GM23248 (cell line): ENCODE measurements at regions not wholly inside any gene's neighbourhood (a gene's known extent, or its start where the extent isn't known, plus 50 kb on each side); places are given as distances from the start of the nearest gene placed in this dataset.

Experiments used
- DNase-seq: peaks from one replicate; pipeline ENCODE4 v3.0.0-alpha.2; 2015
- H2AFZ ChIP-seq: fragments of 200-600 bp; sonication (generic); 2 replicates; pipeline ENCODE4 v1.6.1; 2016; ENCODE audit warnings: antibody characterized with exemption
- H3F3A ChIP-seq: fragments of 200-600 bp; sonication (generic); 2 replicates; pipeline ENCODE4 v1.6.1; 2016; ENCODE audit warnings: mild to moderate bottlenecking, antibody characterized with exemption, mixed run types; ENCODE audit not compliant: insufficient read depth
- H3K27ac ChIP-seq: fragments of 200-600 bp; sonication (generic); 2 replicates; pipeline ENCODE4 v1.5.1; 2016; ENCODE audit warnings: mild to moderate bottlenecking
- H3K27me3 ChIP-seq: fragments of 200-600 bp; sonication (generic); replicated peaks from 2 replicates; pipeline ENCODE4 v1.6.1; 2016; ENCODE audit warnings: mild to moderate bottlenecking; ENCODE audit not compliant: insufficient read depth
- H3K36me3 ChIP-seq: fragments of 200-600 bp; sonication (generic); 2 replicates; pipeline ENCODE4 v1.6.1; 2016; ENCODE audit warnings: low read depth, mild to moderate bottlenecking
- H3K4me1 ChIP-seq: fragments of 200-600 bp; sonication (generic); 2 replicates; pipeline ENCODE4 v1.6.1; 2016; ENCODE audit warnings: mild to moderate bottlenecking; ENCODE audit not compliant: insufficient read depth
- H3K4me2 ChIP-seq: fragments of 200-600 bp; sonication (generic); one replicate; pipeline ENCODE4 v1.6.1; 2016; ENCODE audit warnings: mild to moderate bottlenecking; ENCODE audit not compliant: unreplicated experiment
- H3K4me3 ChIP-seq: fragments of 200-600 bp; sonication (generic); 2 replicates; pipeline ENCODE4 v1.5.1; 2016; ENCODE audit warnings: mild to moderate bottlenecking
- H3K79me2 ChIP-seq: fragments of 200-600 bp; sonication (generic); 2 replicates; pipeline ENCODE4 v1.6.1; 2016; ENCODE audit warnings: mild to moderate bottlenecking; ENCODE audit not compliant: insufficient read depth
- H3K9ac ChIP-seq: fragments of 200-600 bp; sonication (generic); 2 replicates; pipeline ENCODE4 v1.6.1; 2016; ENCODE audit warnings: mild to moderate bottlenecking
- H3K9me2 ChIP-seq: fragments of 200-600 bp; sonication (generic); 2 replicates; pipeline ENCODE4 v1.6.1; 2016; ENCODE audit warnings: mixed run types, mild to moderate bottlenecking, moderate library complexity; ENCODE audit not compliant: insufficient read depth
- H3K9me3 ChIP-seq: fragments of 200-600 bp; sonication (generic); one replicate; pipeline ENCODE4 v1.6.1; 2017; ENCODE audit warnings: low read depth
- H4K20me1 ChIP-seq: fragments of 200-600 bp; sonication (generic); 2 replicates; pipeline ENCODE4 v1.6.0; 2016; ENCODE audit not compliant: insufficient read depth
- EZH2 ChIP-seq: fragments of 200-600 bp; sonication (generic); IDR thresholded peaks from 2 replicates; pipeline ENCODE4 v1.6.1; 2018; ENCODE audit warnings: antibody characterized with exemption, mild to moderate bottlenecking; ENCODE audit not compliant: insufficient read depth, poor library complexity, severe bottlenecking
- EZH2phosphoT487 ChIP-seq: fragments of 200-600 bp; sonication (generic); IDR thresholded peaks from 2 replicates; pipeline ENCODE4 v1.6.1; 2018; ENCODE audit warnings: antibody characterized with exemption, moderate library complexity, mild to moderate bottlenecking, low read depth; ENCODE audit not compliant: insufficient read depth
- WGBS, 2 experiments: methylation state at CpG; one replicate each; pipeline ENCODE4 v1.1.6; 2015 to 2017; ENCODE audit warnings: low lambda C conversion rate in 2 of 2, low coverage in 1 of 2; ENCODE audit errors: missing lambda C conversion rate in 2 of 2; 5-methylcytosine and 5-hydroxymethylcytosine counted together
- in situ Hi-C: fragments of 300-500 bp; cut with MboI; formaldehyde crosslinking; loops from 2 replicates; pipeline ENCODE4 v1.15.0; 2020

DNA sequence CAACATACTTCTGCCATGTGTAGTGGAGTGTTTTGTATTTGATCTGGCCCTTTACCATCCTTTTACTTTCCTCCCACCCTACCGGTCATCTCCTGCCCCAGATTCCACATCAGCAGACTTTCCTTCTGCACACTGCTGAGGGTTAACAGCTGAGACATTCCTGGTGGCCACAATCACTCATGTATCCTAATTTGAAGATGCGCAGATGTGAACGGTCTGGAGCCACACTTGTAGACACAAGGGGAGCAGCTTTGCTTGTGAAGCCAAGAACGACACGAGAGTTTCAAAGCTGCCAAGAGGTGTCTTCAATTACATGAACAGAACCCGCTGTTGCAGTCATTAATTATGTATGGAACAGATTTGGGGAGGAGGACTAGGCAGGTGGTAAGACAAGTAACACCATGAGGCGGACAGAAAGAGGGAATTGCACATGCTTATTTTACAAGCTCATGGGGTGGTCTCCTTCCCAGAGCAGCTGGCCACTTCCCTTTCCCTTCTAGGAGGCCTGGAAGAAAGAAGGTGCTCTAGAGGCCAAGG lies 260.7 kb upstream of the KLHL29 start:
- in situ Hi-C loops = no loop called here
- H3K4me3 ChIP-seq = no peak overlapping the region
- H3F3A ChIP-seq = no peaks in the 10 kb centered on the region
- H4K20me1 ChIP-seq = no peaks in the 10 kb centered on the region
- H3K9me3 ChIP-seq = no peaks in the 10 kb centered on the region
- H3K79me2 ChIP-seq = no peaks in the 10 kb centered on the region
- H3K9me2 ChIP-seq = no peaks in the 10 kb centered on the region
- H3K9ac ChIP-seq = no peak overlapping the region
- H2AFZ ChIP-seq = no peak overlapping the region
- H3K27me3 ChIP-seq = no peaks in the 10 kb centered on the region
- H3K27ac ChIP-seq = no peak overlapping the region
- DNase-seq = no peak
- 13 to 18% methylated on average over 7 of the region's 7 CpGs for WGBS, 2 experiments
- TF ChIP-seq EZH2phosphoT487 (no peak), EZH2 (no peak)
- no peaks in the 10 kb centered on the region for H3K36me3 ChIP-seq
- H3K4me2 ChIP-seq = no peak overlapping the region
- H3K4me1 ChIP-seq = no peaks in the 10 kb centered on the region

DNA sequence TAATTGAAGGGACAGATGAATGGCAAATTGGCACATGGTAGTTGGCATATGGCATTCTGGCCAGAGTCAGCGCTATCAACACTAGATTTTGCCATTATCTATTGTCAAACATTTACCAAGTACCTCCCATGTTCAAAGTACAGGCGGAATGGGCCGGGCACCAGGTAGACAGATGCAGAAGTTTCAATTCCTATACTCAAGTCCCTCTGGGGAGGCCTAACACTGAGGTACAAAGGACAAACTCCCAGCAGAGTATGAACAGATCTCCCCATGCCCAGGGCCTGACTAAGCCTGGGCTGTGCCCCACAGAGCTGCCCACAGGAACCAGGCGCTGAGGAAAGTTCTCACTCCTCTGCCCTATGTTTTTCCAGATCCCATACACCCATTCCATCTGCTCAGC lies 257.5 kb upstream of the KLHL29 start:
- in situ Hi-C loops = no loop called here
- Histone ChIP-seq H3K4me1 (no peaks in the 10 kb centered on the region), H3K36me3 (no peaks in the 10 kb centered on the region), H2AFZ (no peak overlapping the region), H3K9ac (no peak overlapping the region), H3K4me2 (no peak overlapping the region), H3K9me3 (no peaks in the 10 kb centered on the region), H4K20me1 (no peaks in the 10 kb centered on the region), H3F3A (no peaks in the 10 kb centered on the region), H3K27ac (no peak overlapping the region), H3K79me2 (no peaks in the 10 kb centered on the region), H3K9me2 (no peaks in the 10 kb centered on the region), H3K4me3 (no peak overlapping the region), H3K27me3 (no peaks in the 10 kb centered on the region)
- DNase-seq = no peak
- WGBS, 2 experiments = 42 to 46% methylated on average over 4 of the region's 4 CpGs
- TF ChIP-seq EZH2phosphoT487 (no peak), EZH2 (no peak)

DNA sequence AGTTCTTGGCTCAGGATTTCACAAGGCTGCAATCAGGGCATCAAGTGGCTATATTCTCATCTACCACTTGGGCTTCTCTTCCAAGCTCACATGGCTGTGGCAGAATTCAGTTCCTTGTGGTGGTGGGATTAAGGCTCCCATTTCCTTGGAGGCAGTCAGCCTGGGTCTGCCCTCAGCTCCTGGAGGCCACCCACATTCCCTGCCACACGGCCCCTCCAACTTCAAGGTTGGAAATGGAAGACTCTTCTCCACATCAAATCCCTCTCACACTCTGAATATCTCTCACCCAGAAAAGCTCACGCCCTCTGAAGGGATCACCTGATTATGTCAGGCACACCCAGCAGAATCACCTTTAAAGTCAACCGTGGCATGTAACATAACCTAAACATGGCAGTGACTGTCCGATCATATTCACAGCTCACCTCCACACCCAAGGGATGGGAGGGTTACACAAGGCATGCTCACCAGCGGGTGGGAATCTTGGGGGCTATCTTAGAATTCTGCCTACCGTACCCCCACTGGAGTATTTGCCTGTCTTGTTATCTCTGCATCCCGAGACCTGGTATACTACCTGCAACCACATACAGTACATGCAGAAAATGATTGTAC lies 256.2 kb upstream of the KLHL29 start:
- Histone ChIP-seq H3K4me2 (no peak overlapping the region), H3K79me2 (no peaks in the 10 kb centered on the region), H3F3A (no peaks in the 10 kb centered on the region), H3K9ac (no peak overlapping the region), H3K27ac (no peak overlapping the region), H3K9me2 (no peaks in the 10 kb centered on the region), H3K27me3 (no peaks in the 10 kb centered on the region), H3K4me1 (no peaks in the 10 kb centered on the region), H2AFZ (no peak overlapping the region), H3K36me3 (no peaks in the 10 kb centered on the region), H3K4me3 (no peak overlapping the region), H4K20me1 (no peaks in the 10 kb centered on the region), H3K9me3 (no peaks in the 10 kb centered on the region)
- 30 to 37% methylated on average over 7 of the region's 7 CpGs for WGBS, 2 experiments
- in situ Hi-C loops = no loop called here
- no peak for TF ChIP-seq EZH2
- TF ChIP-seq EZH2phosphoT487 = no peak
- no peak for DNase-seq

DNA sequence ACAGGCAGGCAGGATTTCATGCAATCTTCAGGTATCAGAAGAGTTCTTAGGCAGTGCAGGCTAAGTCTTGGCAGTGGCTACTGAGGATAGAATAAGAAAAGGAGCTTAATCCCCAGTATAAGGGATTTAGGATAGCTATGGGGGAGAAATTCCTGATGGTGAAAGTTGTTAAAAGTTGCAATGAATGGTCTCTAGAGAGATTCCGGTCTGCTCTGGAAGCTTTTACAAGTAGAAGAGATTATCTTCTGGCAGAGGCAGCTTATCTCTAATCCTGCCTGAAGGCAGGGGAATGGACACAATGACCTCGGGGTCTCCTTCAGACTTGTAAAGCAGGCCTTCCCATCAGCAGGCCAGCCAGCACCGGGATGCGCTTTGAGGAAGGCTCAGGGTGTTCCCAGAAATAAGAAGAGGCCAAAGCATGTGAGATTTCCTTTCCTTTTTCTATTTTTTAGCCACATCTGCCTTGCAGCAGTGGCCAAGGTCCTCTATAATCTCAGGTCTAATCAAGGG lies 253.9 kb upstream of the KLHL29 start:
- Histone ChIP-seq H3F3A (no peaks in the 10 kb centered on the region), H4K20me1 (no peaks in the 10 kb centered on the region), H3K4me1 (no peaks in the 10 kb centered on the region), H3K79me2 (no peaks in the 10 kb centered on the region), H3K36me3 (no peaks in the 10 kb centered on the region), H3K4me3 (no peak overlapping the region), H2AFZ (no peak overlapping the region), H3K4me2 (no peak overlapping the region), H3K27me3 (peaks cover 8% of the 10 kb centered on the region; the same call in 1 of the 2 replicates), H3K9me2 (no peaks in the 10 kb centered on the region), H3K27ac (no peak overlapping the region), H3K9me3 (no peaks in the 10 kb centered on the region), H3K9ac (no peak overlapping the region)
- no peak for TF ChIP-seq EZH2phosphoT487
- TF ChIP-seq EZH2 = no peak
- no peak for DNase-seq
- WGBS, 2 experiments = 21 to 28% methylated on average over 4 of the region's 4 CpGs
- in situ Hi-C loops = no loop called here

DNA sequence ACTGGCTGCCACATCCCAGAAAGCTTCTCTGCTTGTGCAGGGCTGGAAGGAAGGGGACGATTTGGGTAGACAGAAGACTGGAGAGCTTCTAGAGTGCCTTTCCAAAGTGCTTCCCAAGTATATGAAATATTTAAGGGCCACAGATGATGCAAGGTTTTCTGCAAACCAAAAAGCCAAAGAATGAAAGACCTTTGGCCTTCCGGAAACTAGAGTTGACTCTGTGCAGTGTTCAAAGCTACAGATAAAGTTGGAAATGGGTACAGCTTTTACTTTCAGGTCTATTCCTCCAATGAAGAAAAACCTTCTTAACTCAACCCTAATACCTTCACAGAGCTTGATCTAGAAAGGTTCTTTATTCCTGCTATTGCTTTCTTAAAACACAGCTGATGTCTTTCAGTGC lies 253.0 kb upstream of the KLHL29 start:
- Histone ChIP-seq H3F3A (no peaks in the 10 kb centered on the region), H2AFZ (no peak overlapping the region), H3K4me1 (no peaks in the 10 kb centered on the region), H3K4me2 (no peak overlapping the region), H3K27ac (no peak overlapping the region), H3K27me3 (peaks cover 8% of the 10 kb centered on the region; the same call in 1 of the 2 replicates), H3K9ac (no peak overlapping the region), H3K4me3 (no peak overlapping the region), H4K20me1 (no peaks in the 10 kb centered on the region), H3K9me3 (no peaks in the 10 kb centered on the region), H3K79me2 (no peaks in the 10 kb centered on the region), H3K9me2 (no peaks in the 10 kb centered on the region), H3K36me3 (no peaks in the 10 kb centered on the region)
- DNase-seq = no peak
- TF ChIP-seq EZH2phosphoT487 = no peak
- no peak for TF ChIP-seq EZH2
- in situ Hi-C loops = no loop called here
- 31 to 45% methylated on average over 2 of the region's 2 CpGs for WGBS, 2 experiments
